Inferior parietal cortex (tissue), 1 donor: ENCODE measurements at regions not wholly inside any gene's neighbourhood (a gene's known extent, or its start where the extent isn't known, plus 50 kb on each side); places are given as distances from the start of the nearest gene placed in this dataset.

Experiments used
- DNase-seq: peaks from one replicate; pipeline ENCODE4 v3.0.0-alpha.2; 2016; ENCODE audit errors: extremely low spot score

- DNase-seq, result no peak
These were observed 247.0 kb upstream of the CIBAR2 start for GRCh38 chr16:85359147-85359822.

DNA sequence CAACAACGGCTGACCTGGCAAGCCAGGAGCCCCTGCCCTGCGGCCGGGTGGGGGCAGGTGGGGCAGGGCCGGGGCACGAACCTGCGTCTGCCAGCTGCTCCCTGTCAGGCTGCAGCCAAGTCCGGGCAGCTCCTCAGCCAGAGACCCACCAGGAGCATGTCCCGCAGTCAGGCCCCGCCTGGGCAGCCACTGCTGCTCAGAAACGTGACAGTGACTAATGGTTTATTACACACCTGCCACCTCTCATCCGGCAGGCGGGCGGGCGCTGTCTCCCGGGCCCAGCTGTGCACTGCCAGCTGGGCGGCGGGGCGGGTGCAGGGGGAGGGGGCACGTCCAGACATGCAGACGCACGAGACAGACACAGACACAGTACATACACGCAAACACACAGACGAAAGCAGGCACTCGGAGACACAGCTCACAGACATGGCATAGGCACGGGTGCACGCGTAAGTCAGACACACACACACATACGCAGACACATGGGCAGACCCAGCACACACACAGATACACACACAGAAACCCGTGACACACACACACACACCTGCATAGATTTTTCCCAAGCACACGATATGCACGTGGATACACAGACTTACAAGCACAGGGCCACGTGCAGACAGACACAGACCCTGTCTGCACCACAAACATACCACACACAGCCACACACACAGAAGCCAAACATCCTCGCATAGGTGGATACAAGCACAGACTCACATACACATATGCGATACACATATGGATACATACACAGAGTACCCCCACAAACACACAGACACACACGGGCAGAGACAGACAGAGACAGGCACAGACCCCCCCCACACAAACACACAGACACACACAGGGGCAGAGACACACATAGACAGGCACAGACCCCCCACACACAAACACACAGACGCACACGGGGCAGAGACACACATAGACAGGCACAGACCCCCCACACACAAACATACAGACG lies 248.3 kb upstream of the CIBAR2 start:
- no peak for DNase-seq

DNA sequence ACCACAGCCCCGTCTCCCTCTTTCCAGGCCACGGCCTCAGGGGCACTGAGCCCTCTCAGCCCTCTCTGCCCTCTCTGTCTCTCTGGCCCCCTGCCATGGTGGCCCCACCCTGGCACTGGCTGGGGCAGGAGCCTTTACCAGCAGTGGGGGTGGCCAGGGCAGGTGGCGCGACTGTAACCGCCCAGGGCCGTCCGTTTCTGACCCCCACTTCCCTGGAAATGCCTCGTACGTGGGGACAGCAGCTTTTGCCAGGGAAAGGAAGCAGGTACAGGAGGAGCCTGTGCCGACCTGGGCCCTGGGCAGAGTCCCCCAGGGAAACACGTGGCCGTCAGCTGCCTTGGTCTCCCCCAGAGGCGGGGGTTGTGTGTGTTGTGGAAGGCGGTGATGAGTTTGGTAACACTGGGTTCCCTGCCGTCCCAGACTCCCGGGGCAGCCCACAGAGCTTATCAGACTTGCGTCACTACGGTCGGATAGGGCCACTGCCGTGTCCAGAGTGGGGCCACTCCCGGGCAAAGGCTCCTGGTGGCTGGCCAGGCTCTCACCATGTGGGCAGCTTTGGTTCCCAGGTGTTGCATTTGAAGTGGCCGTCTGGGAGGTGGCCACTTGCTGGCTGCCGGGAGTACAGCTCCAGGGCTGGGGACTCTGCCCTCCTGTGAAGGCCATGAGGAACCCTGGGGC lies 249.3 kb upstream of the CIBAR2 start:
- DNase-seq, result no peak

GRCh38 chr16:85362443-85362842 lies 250.2 kb upstream of the CIBAR2 start:
- DNase-seq, result no peak

DNA sequence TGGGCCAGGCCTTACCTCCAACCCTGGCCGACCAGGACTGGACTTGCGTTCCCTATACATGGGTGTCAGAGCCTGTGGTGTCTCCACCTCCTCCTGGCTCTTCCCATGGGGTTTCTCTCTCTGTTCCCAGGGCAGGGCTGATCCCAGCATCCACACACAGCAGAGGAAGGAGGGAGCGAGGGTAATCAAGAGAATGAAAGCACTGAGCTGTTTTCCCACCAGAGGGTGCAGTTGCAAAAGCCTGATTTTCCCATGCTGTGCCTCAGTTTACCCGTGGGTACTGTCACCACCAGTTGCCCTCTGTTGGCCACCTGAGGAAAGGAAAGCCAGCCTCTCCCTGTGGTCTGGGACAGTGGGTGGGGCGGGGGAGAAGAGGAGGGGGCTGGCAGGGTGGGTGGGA lies 249.7 kb upstream of the GSE1 start:
- no peak for DNase-seq

DNA sequence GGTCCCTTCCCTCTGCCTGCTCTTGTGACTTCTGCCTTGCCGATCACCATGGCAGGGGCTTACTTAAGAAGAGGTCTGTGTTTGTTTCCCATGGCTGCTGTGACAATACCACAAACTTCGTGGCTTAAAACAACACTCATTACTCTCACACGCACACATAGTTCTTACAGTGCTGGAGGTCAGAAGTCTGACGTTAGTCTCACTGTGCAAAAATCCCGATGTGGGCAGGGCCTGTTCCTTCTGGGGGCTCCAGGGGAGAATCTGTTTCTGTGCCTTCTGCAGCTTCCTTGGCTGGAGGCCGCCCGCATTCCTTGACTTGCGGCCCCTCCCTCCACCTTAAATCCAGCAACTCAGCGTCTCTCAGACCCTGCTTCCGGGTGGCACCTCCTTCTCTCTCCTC lies 249.2 kb upstream of the GSE1 start:
- no peak for DNase-seq

DNA sequence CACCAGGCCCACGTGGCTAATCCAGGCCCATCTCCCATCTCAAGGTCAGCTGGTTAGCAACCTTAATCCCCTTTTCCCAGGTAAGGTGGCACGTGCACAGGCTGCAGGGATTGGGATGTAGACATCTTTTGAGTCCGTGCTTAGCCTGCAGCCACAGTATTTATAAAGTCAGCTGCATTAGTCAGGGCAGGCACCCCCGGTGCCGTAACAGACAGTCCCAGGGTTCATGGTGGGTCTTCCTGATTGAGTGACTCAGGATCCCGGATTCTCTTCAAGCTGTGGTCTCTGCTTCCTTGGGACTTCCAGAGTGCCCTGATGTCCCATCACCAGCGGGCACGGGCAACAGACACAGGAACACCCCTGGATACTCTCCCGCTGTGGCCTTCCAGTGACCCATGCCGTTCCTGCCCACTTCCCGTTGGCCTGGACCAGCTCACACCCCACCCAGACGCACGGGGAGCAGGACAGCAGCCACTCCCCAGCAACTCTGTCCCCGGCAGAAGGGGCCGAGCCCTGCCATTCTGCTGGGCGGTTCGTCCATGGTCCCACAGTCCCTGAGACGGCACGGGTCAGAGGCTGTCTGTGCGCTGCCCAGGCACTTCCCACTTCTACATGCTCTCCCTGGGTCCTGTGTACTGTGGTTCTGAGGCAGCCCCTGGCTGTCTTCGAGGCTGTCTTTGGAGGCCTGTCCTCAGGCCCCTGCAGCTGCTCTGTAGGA lies 248.6 kb upstream of the GSE1 start:
- no peak for DNase-seq

- no peak for DNase-seq
These were observed 248.0 kb upstream of the GSE1 start for GRCh38 chr16:85365120-85365519.

DNA sequence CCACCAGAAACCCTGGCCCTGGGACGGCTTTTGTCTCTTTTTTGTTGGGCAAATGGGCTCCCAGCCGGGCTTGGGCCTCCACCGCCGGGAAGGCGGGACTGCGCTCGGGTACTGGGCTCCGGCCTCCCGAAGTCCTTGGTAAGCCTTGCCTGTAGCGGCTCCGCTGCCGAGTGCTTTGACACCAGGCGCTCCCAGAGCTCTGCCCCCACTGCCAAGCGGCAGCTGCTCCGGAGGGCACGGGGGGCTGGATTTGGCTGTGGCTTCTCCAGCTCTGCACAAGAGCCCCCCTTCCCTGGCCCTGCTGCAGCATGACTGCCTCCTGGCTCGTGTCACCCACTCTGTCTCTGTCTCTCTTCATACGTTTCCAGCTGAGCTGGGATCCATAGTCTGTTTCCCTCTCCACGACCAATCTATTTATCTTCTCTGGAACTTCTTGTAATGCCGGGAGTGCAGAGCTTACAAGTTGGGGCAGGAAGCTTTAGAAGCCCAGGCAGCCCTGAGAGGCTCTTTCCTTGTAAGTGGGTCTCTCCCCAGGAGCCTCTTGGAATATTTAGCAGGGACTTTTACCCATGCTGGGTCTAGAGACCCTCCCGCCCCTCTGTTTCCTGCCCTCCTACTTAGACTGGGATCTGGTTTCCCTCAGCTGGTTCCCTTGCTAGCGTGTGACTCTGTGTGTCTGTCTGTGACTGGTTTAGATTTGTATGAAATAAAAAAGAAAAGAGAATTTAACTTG lies 246.9 kb upstream of the GSE1 start:
- DNase-seq, result no peak

DNA sequence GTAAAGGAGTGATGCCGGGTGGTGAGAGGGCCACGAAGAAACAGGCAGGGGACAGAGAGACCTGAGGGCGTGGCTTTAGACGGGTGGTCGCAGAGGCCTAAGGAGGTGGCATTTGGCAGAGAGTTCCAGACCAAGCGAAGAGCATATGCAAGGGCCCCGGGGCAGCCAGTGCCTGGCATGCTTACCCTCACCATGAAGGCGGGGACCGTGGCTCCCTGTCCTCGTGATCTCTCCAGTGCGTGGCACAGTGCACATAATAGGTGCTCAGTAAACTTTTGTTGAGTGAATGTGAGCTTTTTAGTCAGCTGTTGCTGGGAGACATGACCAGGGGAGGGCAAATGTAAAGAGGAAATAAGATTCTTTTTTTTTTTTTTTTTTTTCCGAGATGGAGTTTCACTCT lies 245.6 kb upstream of the GSE1 start:
- no peak for DNase-seq

DNA sequence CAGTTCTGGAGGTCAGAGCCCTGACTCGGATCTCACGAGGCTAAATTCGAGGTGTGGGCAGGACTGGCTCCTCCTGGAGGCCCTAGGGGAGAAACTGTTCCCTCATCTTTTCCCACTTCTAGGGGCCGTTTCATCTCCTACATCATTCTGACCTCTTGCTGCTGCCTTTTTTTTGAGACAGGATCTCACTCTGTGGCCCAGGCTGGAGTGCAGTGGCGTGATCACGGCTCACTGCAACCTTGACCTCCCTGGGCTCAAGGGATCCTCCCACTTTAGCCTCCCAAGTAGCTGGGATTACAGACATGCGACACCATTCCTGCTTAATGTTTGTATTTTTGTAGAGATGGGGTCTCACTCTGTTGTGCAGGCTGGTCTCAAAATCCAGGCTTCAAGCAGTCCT lies 244.1 kb upstream of the GSE1 start:
- DNase-seq, result no peak

DNA sequence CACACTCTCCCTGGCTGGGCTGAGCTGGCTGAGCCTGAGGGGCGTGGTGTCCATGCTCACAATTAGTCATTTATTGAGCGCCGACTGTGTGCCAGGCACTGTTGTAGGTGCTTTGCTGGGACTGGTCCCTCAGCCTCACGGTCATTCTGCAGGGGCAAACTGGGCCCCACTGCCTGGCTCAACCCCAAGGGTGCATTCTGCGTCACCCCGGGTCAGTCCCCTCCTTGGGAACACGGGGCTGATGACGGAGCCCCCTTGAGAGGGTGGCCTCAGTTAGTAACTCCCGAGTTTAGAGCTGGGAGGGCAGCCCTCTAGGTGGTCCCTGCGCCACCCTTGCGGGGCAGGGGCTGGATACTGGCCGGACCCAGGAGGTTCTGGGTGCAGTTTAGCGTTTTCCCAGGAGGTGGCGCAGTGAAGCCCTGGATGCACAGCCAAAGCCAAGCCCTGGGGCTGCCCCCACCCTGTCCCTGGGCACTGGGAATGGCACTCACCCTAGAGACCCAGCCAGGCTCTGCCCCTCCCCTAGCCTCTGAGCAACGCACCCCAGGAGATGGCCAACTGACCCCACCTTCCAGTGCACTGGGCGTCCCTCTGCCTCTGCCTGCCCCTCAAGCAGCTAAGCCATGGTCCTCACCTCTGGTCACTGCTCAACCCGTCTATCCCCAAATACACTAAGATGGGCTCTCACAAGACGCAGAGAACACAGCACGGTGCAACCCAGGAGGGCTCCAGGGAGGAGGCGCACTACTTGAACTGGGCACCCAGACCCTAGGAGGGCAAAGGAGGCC lies 243.2 kb upstream of the GSE1 start:
- DNase-seq, result no peak

DNA sequence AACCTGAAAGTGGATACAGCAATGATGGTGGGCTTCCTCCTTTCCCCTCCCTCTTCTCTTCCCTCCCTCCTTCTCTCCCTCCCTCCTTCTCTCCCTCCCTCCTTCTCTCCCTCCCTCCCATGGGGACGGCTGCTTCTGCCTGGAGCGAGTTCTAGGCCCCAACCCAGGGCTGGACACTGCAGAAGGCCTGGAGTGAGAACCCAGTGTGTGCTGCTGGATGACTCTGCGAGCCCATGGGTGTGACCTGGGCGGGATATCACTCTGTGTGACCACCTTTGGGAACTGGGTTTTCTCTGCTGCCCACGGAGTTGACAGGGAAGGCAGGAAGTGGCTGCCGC lies 242.6 kb upstream of the GSE1 start:
- DNase-seq, result no peak

DNA sequence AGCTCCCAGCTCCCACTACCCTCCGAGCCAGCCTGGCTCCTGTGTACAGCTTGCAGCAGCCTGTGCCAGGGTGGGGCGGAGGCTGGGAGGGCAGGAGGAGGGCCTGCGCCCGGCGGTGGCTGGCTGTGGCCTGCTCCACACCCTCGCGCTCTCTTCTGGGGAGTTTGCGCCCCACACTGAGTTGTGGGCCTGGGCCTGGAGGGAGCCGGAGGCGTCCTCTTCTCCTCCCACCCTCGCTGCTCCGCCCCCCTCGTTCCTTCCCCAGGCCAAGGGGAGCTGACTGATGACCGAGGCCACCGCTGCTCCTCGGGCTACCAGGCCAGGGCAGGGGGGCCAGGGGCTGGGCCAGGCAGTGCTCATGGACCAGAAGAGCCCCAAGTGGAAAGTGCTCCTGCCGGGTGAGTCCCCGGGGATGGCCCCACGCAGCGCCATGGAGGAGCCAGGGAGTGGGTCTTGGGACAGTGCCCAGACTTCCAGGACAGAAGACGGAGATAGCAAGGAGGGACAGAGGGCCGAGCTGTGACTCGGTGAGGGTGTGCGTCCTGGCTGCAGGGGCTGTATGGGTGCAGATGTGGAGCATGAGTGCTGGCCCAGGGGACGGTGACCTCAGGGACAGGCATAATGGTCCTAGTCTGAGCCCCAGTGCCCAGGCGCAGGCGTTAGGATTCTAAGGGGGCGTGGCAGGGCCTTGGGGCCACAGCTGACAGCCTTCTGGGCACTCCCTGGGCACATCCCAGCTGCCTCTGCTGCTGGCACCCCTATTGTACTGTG lies 242.1 kb upstream of the GSE1 start:
- DNase-seq, result no peak

- DNase-seq, result no peak
These were observed 241.2 kb upstream of the GSE1 start for GRCh38 chr16:85371948-85372347.

- DNase-seq, result no peak
These were observed 240.3 kb upstream of the GSE1 start for GRCh38 chr16:85372627-85373372.

DNA sequence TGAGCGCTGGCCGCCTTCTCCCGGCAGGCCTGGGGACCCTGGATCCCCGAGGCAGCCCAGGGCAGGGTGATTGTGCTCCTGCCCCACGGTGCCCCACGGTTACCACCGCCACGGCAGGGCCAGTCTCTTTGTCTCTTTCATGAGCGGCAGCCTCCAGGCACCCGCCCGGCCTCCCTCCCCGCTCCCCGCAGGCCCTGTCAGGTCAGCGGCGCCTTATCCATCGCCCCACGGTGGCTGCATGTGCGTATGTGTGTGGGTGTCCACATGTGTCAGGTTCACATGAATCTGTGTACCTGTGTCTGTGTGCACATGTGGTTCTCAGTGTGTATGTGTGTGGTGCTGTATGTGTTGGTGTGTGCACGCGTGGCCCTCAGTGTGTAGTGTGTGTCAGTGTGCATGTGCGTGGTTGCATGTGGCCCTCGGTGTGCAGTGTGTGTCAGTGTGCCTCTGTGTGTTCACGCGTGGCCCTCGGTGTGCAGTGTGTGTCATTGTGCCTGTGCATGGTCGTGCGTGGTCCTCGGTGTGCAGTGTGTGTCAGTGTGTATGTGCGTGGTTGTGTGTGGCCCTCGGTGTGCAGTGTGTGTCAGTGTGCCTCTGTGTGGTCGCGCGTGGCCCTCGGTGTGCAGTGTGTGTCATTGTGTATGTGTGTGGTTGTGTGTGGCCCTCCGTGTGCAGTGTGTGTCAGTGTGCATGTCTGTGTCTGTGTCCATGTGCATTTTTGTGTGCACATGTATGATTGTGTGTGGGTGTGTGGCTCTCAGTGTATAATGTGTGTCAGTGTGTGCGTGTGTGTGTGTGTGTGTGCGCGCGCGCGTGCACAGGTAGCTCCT lies 239.2 kb upstream of the GSE1 start:
- DNase-seq, result no peak

- DNase-seq, result no peak
These were observed 238.6 kb upstream of the GSE1 start for GRCh38 chr16:85374571-85374872.
